ENCODE measurements at regions not wholly inside any gene's neighbourhood (a gene's known extent, or its start where the extent isn't known, plus 50 kb on each side); places are given as distances from the start of the nearest gene placed in this dataset.

- TF ChIP-seq CTCF (conservative IDR thresholded peaks at IDR 0.05) (no peak), ZFX (IDR thresholded peaks at IDR 0.05) (no peak)
Observed at GRCh38 chr2:40773291-40773690, 321.4 kb upstream of the SLC8A1 start.
